IMR-90 (cell line): ENCODE measurements at regions not wholly inside any gene's neighbourhood (a gene's known extent, or its start where the extent isn't known, plus 50 kb on each side); places are given as distances from the start of the nearest gene placed in this dataset.

Experiments
- ATAC-seq: fragments of 200-7000 bp; cut with Tn5 transposase; 2 replicates; pipeline ENCODE4 v1.9.1; 2020; ENCODE audit warnings: low read depth, mild to moderate bottlenecking, moderate library complexity
- BruUV-seq: library from RNA; stranded (reverse); fragments of 400-500 nt; replicated peaks from 2 replicates; lab custom pipeline; 2021; lab: Mats Ljungman, UMichigan
- CTCF ChIA-PET: fragments of 300-600 bp; formaldehyde crosslinking; extraction: SDS; loops from one replicate; lab custom pipeline; 2021; ENCODE audit warnings: antibody characterized with exemption; lab: Yijun Ruan, JAX
- POLR2A ChIA-PET: fragments of 300-600 bp; sonication (Branson Sonifier 250); formaldehyde crosslinking; loops from one replicate; lab custom pipeline; 2022; ENCODE audit warnings: antibody characterized with exemption; ENCODE audit not compliant: unreplicated experiment; lab: Charles Lee
- DNase-seq: peaks from one replicate; pipeline ENCODE4 v3.0.0; 2013
- H2AFZ ChIP-seq: replicated peaks from 2 replicates; pipeline ENCODE3; 2013; ENCODE audit warnings: low read length, mild to moderate bottlenecking; ENCODE audit not compliant: poor library complexity
- H2AK5ac ChIP-seq: 2 replicates; pipeline ENCODE4 v1.6.1; 2013; ENCODE audit warnings: low read depth, low read length, inconsistent platforms
- H2AK9ac ChIP-seq: replicated peaks from 2 replicates; pipeline ENCODE3; 2013; ENCODE audit warnings: mild to moderate bottlenecking, low read depth, low read length, moderate library complexity; ENCODE audit not compliant: poor library complexity
- H2BK120ac ChIP-seq: 2 replicates; pipeline ENCODE4 v1.6.1; 2013; ENCODE audit warnings: low read depth, low read length, inconsistent platforms
- H2BK15ac ChIP-seq: 3 replicates; pipeline ENCODE4 v1.6.1; 2013; ENCODE audit warnings: low read depth, low read length, inconsistent platforms
- H2BK20ac ChIP-seq: 2 replicates; pipeline ENCODE4 v1.6.1; 2013; ENCODE audit warnings: low read depth, mild to moderate bottlenecking, inconsistent platforms, low read length, moderate library complexity
- H2BK5ac ChIP-seq: 2 replicates; pipeline ENCODE4 v1.6.1; 2013; ENCODE audit warnings: mild to moderate bottlenecking, low read depth, low read length, inconsistent platforms; ENCODE audit not compliant: poor library complexity, severe bottlenecking
- H3K14ac ChIP-seq: replicated peaks from 2 replicates; pipeline ENCODE4 v1.6.1; 2013; ENCODE audit warnings: low read depth, low read length, inconsistent platforms
- H3K18ac ChIP-seq: 2 replicates; pipeline ENCODE4 v1.6.1; 2013; ENCODE audit warnings: low read depth, low read length, control low read depth
- H3K23ac ChIP-seq: 2 replicates; pipeline ENCODE4 v1.6.1; 2013; ENCODE audit warnings: low read depth, low read length, inconsistent platforms
- H3K27ac ChIP-seq: 2 replicates; pipeline ENCODE4 v1.5.1; 2013; ENCODE audit warnings: mild to moderate bottlenecking, control low read depth, low read length; ENCODE audit not compliant: insufficient read depth
- H3K27me3 ChIP-seq: 2 replicates; pipeline ENCODE4 v1.6.1; 2013; ENCODE audit warnings: low read length; ENCODE audit not compliant: control insufficient read depth, insufficient read depth
- H3K36me3 ChIP-seq: 2 replicates; pipeline ENCODE4 v1.6.1; 2013; ENCODE audit warnings: low read length, mixed read lengths; ENCODE audit not compliant: control insufficient read depth, insufficient read depth
- H3K4ac ChIP-seq: 2 replicates; pipeline ENCODE4 v1.6.1; 2013; ENCODE audit warnings: low read depth, low read length, inconsistent platforms
- H3K4me1 ChIP-seq: 2 replicates; pipeline ENCODE4 v1.6.1; 2013; ENCODE audit warnings: low read length, mixed read lengths; ENCODE audit not compliant: control insufficient read depth, insufficient read depth
- H3K4me2 ChIP-seq: 2 replicates; pipeline ENCODE4 v1.6.1; 2013; ENCODE audit warnings: low read depth, mild to moderate bottlenecking, control low read depth, low read length, moderate library complexity
- H3K4me3 ChIP-seq: 2 replicates; pipeline ENCODE4 v1.5.1; 2013; ENCODE audit warnings: low read depth, mild to moderate bottlenecking, control low read depth, low read length, moderate library complexity; ENCODE audit not compliant: insufficient read depth
- H3K56ac ChIP-seq: 2 replicates; pipeline ENCODE4 v1.6.1; 2013; ENCODE audit warnings: low read length, inconsistent platforms; ENCODE audit not compliant: insufficient read depth; ENCODE audit errors: extremely low read depth
- H3K79me1 ChIP-seq, 2 experiments: 2 replicates each; pipeline ENCODE4 v1.6.1; 2013; ENCODE audit warnings: low read length in 2 of 2, inconsistent platforms in 1 of 2, low read depth in 1 of 2
- H3K9ac ChIP-seq: 2 replicates; pipeline ENCODE4 v1.6.1; 2013; ENCODE audit warnings: low read depth, low read length, control low read depth
- H3K9me1 ChIP-seq: 2 replicates; pipeline ENCODE4 v1.6.1; 2013; ENCODE audit warnings: low read length, inconsistent platforms; ENCODE audit not compliant: insufficient read depth
- H3K9me3 ChIP-seq: 2 replicates; pipeline ENCODE4 v1.6.1; 2013; ENCODE audit warnings: low read length; ENCODE audit not compliant: control insufficient read depth, insufficient read depth
- H4K20me1 ChIP-seq: 2 replicates; pipeline ENCODE4 v1.6.1; 2013; ENCODE audit warnings: low read length, inconsistent platforms; ENCODE audit not compliant: insufficient read depth
- H4K5ac ChIP-seq: 2 replicates; pipeline ENCODE4 v1.6.1; 2013; ENCODE audit warnings: mild to moderate bottlenecking, low read depth, low read length, control low read depth
- H4K8ac ChIP-seq, 2 experiments: 2 replicates each; pipeline ENCODE4 v1.6.1; 2013; ENCODE audit warnings: low read depth in 2 of 2, low read length in 2 of 2, control low read depth in 1 of 2, inconsistent platforms in 1 of 2
- H4K91ac ChIP-seq: 2 replicates; pipeline ENCODE4 v1.6.1; 2013; ENCODE audit warnings: low read depth, low read length, inconsistent platforms; ENCODE audit not compliant: insufficient read depth
- CHD1 ChIP-seq: IDR thresholded peaks from 2 replicates; pipeline ENCODE4 v1.6.1; 2012; ENCODE audit warnings: low read depth, low read length, improper control_type of control experiment
- FOS ChIP-seq: fragments of 150-350 bp; IDR thresholded peaks from 2 replicates; pipeline ENCODE4 v1.6.1; 2016; ENCODE audit warnings: low read depth, low read length
- MAFK ChIP-seq: IDR thresholded peaks from 2 replicates; pipeline ENCODE4 v1.6.1; 2012; ENCODE audit warnings: low read depth, low read length, improper control_type of control experiment
- RAD21 ChIP-seq: IDR thresholded peaks from 2 replicates; pipeline ENCODE4 v1.6.1; 2012; ENCODE audit warnings: low read length, improper control_type of control experiment
- RCOR1 ChIP-seq: IDR thresholded peaks from 2 replicates; pipeline ENCODE4 v1.6.1; 2012; ENCODE audit warnings: mild to moderate bottlenecking, low read length, improper control_type of control experiment; ENCODE audit not compliant: insufficient replicate concordance
- SMC3 ChIP-seq: fragments of 150-350 bp; IDR thresholded peaks from 2 replicates; pipeline ENCODE4 v1.6.1; 2016; ENCODE audit warnings: low read depth, mild to moderate bottlenecking, antibody characterized with exemption, low read length, moderate library complexity
- WGBS, 2 experiments: methylation state at CpG; one replicate each; pipeline versions ENCODE4 v1.1.5 to v1.1.7; 2013; ENCODE audit warnings: missing lambda C conversion rate in 2 of 2; ENCODE audit not compliant: insufficient read length in 1 of 2; ENCODE audit errors: extremely low coverage in 2 of 2; 5-methylcytosine and 5-hydroxymethylcytosine counted together
- dilution Hi-C: fragments of 300-500 bp; cut with HindIII; formaldehyde crosslinking; loops from one replicate; pipeline ENCODE4 v1.14.3; 2018; ENCODE audit warnings: low sequenced_read_pairs; ENCODE audit not compliant: unreplicated experiment
- in situ Hi-C: fragments of 300-500 bp; cut with MboI; formaldehyde crosslinking; loops from 3 replicates; pipeline ENCODE4 v1.14.3; 2019; ENCODE audit warnings: low sequenced_read_pairs, inconsistent platforms, mixed read lengths
- intact Hi-C: fragments of 100-400 bp; cut with micrococcal nuclease; formaldehyde crosslinking; loops from 2 replicates; pipeline ENCODE4 v1.10.0; 2022

DNA sequence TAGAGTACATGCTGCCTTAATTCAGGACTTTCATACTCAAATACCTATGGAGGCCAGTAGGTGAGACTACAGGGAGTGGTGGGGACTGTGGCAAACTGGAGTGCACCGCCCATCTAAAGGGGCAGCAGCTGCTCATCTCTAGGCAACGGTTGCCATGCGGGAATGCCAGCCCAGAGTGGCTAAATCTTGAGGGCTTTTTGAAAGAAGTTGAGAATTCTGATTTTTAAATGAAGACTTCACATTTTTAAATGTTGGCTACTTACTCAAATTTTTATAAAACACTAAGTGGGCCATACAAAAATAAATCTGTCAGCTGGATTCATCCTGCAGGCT lies 90.8 kb upstream of the PRR23E start:
- Histone ChIP-seq H4K5ac (no peak overlapping the region), H2BK20ac (no peak overlapping the region), H3K9me3 (no peaks in the 10 kb centered on the region), H4K8ac (no peak overlapping the region), H3K27ac (no peak overlapping the region), H3K9me1 (no peaks in the 10 kb centered on the region), H3K14ac (no peak overlapping the region), H2BK5ac (no peak overlapping the region), H3K4me3 (no peak overlapping the region), H2AK5ac (no peak overlapping the region), H4K20me1 (no peaks in the 10 kb centered on the region), H3K4ac (no peak overlapping the region), H3K4me2 (no peak overlapping the region), H2BK120ac (no peak overlapping the region), H3K27me3 (peaks cover 38% of the 10 kb centered on the region), H2AK9ac (no peak overlapping the region), H3K9ac (no peak overlapping the region), H3K36me3 (no peaks in the 10 kb centered on the region), H3K56ac (no peak overlapping the region), H4K91ac (no peak overlapping the region), H3K4me1 (no peaks in the 10 kb centered on the region), H3K23ac (no peak overlapping the region), H3K79me1 (no peaks in the 10 kb centered on the region), H3K18ac (no peak overlapping the region), H2BK15ac (no peak overlapping the region), H2AFZ (no peak overlapping the region)
- no TSS peak for BruUV-seq
- TF ChIP-seq RAD21 (no peak), MAFK (no peak), RCOR1 (no peak), CHD1 (no peak), SMC3 (no peak), FOS (no peak)
- dilution Hi-C loops, result no loop called here
- ChIA-PET POLR2A (no interaction called here), CTCF (no interaction called here)
- in situ Hi-C loops, result no loop called here
- ATAC-seq, result no peak
- no peak for DNase-seq
- no CpG with 5 or more reads among the region's 3 CpGs for WGBS, 2 experiments
- intact Hi-C loops, result no loop called here
